ENCODE measurements at regions not wholly inside any gene's neighbourhood (a gene's known extent, or its start where the extent isn't known, plus 50 kb on each side); places are given as distances from the start of the nearest gene placed in this dataset.

- no peak for TF ChIP-seq POLR2AphosphoS5 (IDR thresholded peaks at IDR 0.05; ENCODE audit: low read depth)
- TF ChIP-seq, protein P1, sequence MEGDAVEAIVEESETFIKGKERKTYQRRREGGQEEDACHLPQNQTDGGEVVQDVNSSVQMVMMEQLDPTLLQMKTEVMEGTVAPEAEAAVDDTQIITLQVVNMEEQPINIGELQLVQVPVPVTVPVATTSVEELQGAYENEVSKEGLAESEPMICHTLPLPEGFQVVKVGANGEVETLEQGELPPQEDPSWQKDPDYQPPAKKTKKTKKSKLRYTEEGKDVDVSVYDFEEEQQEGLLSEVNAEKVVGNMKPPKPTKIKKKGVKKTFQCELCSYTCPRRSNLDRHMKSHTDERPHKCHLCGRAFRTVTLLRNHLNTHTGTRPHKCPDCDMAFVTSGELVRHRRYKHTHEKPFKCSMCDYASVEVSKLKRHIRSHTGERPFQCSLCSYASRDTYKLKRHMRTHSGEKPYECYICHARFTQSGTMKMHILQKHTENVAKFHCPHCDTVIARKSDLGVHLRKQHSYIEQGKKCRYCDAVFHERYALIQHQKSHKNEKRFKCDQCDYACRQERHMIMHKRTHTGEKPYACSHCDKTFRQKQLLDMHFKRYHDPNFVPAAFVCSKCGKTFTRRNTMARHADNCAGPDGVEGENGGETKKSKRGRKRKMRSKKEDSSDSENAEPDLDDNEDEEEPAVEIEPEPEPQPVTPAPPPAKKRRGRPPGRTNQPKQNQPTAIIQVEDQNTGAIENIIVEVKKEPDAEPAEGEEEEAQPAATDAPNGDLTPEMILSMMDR (IDR thresholded peaks at IDR 0.05; ENCODE audit: insufficient read depth, low read length), result no peak
These were observed 182.1 kb downstream of the ASB9 start for GRCh38 chrX:15087747-15088146.
